ENCODE measurements at regions not wholly inside any gene's neighbourhood (a gene's known extent, or its start where the extent isn't known, plus 50 kb on each side); places are given as distances from the start of the nearest gene placed in this dataset.

DNA sequence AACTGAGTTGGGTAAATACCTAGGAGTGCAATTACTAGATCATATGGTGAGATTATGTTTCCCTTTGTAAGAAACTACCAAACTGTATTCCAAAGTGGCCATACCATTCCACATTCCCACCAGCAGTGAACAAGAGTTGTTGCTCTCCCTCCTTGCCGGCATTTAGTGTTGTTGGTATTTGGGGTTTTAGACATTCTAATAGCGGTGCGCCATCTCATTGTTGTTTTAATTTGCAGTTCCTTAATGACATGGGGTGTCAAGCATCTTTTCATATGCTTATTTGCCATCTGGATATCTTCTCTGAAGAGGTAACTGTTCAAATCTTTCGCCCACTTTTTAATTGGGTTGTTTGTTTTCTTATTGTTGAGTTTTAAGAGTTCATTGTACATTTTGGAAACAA lies 164.2 kb upstream of the LHX1 start:
- Histone ChIP-seq H3K9ac (ENCODE audit: low read depth, low read length, poor library complexity) (no peak overlapping the region), H2BK15ac (ENCODE audit: low read length) (no peak overlapping the region), H2BK12ac (ENCODE audit: low read length) (no peak overlapping the region), H3K14ac (ENCODE audit: low read length) (no peak overlapping the region), H3K36me3 (replicated peaks in 1 of 2; ENCODE audit: control insufficient read depth in 2 of 2, insufficient read depth in 2 of 2, low read length in 2 of 2) (no peaks in the 10 kb centered on the region), H2BK120ac (ENCODE audit: low read depth, low read length) (no peak overlapping the region), H2AK5ac (ENCODE audit: low read depth, low read length) (no peak overlapping the region), H4K91ac (ENCODE audit: low read depth, low read length, poor library complexity) (no peak overlapping the region), H3K4me1 (ENCODE audit: control insufficient read depth in 2 of 2, insufficient read depth in 1 of 2, low read depth in 1 of 2, low read length in 2 of 2) (peaks cover 0 to 3% of the 10 kb centered on the region in 2 donors), H3K18ac (ENCODE audit: low read length) (no peak overlapping the region), H4K8ac (ENCODE audit: low read depth, low read length) (no peak overlapping the region), H3K27me3 (ENCODE audit: control insufficient read depth in 3 of 3, insufficient read depth in 3 of 3, low read depth in 1 of 3, low read length in 3 of 3) (peaks cover 0 to 57% (median 0%) of the 10 kb centered on the region in 3 experiments), H3K27ac (replicated peaks; ENCODE audit: low read length) (no peak overlapping the region), H3K23ac (ENCODE audit: low read depth, low read length, poor library complexity) (no peak overlapping the region), H3K4ac (ENCODE audit: low read length) (no peak overlapping the region), H2BK5ac (ENCODE audit: low read length) (no peak overlapping the region), H3K4me3 (ENCODE audit: low read length in 2 of 2) (no peak overlapping the region), H3K79me1 (ENCODE audit: low read depth, low read length) (no peaks in the 10 kb centered on the region), H2AFZ (ENCODE audit: low read length) (no peak overlapping the region), H3K9me3 (replicated peaks in 1 of 2; ENCODE audit: control insufficient read depth in 2 of 2, insufficient read depth in 1 of 2, low read depth in 1 of 2, low read length in 2 of 2) (no peaks in the 10 kb centered on the region), H3K4me2 (ENCODE audit: insufficient read depth, low read length, poor library complexity, severe bottlenecking) (no peak overlapping the region)
- no CpG with 5 or more reads among the region's 4 CpGs for WGBS, 2 donors (ENCODE audit: extremely low coverage in 2 of 2, insufficient read length in 2 of 2, insufficient replicate concordance in 1 of 2)
- no peak for DNase-seq (ENCODE audit: low spot score)

- H4K91ac ChIP-seq (ENCODE audit: low read depth, low read length, poor library complexity) = no peak overlapping the region
- no peaks in the 10 kb centered on the region for H3K9me3 ChIP-seq (replicated peaks in 1 of 2; ENCODE audit: control insufficient read depth in 2 of 2, insufficient read depth in 1 of 2, low read depth in 1 of 2, low read length in 2 of 2)
- no peak overlapping the region for H3K9ac ChIP-seq (ENCODE audit: low read depth, low read length, poor library complexity)
- no peak overlapping the region for H2AK5ac ChIP-seq (ENCODE audit: low read depth, low read length)
- H3K14ac ChIP-seq (ENCODE audit: low read length) = no peak overlapping the region
- no peak overlapping the region for H3K27ac ChIP-seq (replicated peaks; ENCODE audit: low read length)
- H3K23ac ChIP-seq (ENCODE audit: low read depth, low read length, poor library complexity) = no peak overlapping the region
- H3K4me1 ChIP-seq (ENCODE audit: control insufficient read depth in 2 of 2, insufficient read depth in 1 of 2, low read depth in 1 of 2, low read length in 2 of 2) = peaks cover 0 to 11% of the 10 kb centered on the region in 2 donors
- H3K4me2 ChIP-seq (ENCODE audit: insufficient read depth, low read length, poor library complexity, severe bottlenecking) = no peak overlapping the region
- no peak overlapping the region for H3K4ac ChIP-seq (ENCODE audit: low read length)
- DNase-seq (ENCODE audit: low spot score) = peak; percentile 54
- no peak overlapping the region for H4K8ac ChIP-seq (ENCODE audit: low read depth, low read length)
- no peak overlapping the region for H2BK5ac ChIP-seq (ENCODE audit: low read length)
- H3K4me3 ChIP-seq (ENCODE audit: low read length in 2 of 2) = no peak overlapping the region
- no peak overlapping the region for H2AFZ ChIP-seq (ENCODE audit: low read length)
- H2BK12ac ChIP-seq (ENCODE audit: low read length) = no peak overlapping the region
- H3K18ac ChIP-seq (ENCODE audit: low read length) = no peak overlapping the region
- H3K27me3 ChIP-seq (ENCODE audit: control insufficient read depth in 3 of 3, insufficient read depth in 3 of 3, low read depth in 1 of 3, low read length in 3 of 3) = peaks cover 0 to 29% (median 0%) of the 10 kb centered on the region in 3 experiments
- no peak overlapping the region for H2BK120ac ChIP-seq (ENCODE audit: low read depth, low read length)
- H3K36me3 ChIP-seq (replicated peaks in 1 of 2; ENCODE audit: control insufficient read depth in 2 of 2, insufficient read depth in 2 of 2, low read length in 2 of 2) = no peaks in the 10 kb centered on the region
- H3K79me1 ChIP-seq (ENCODE audit: low read depth, low read length) = no peaks in the 10 kb centered on the region
- H2BK15ac ChIP-seq (ENCODE audit: low read length) = no peak overlapping the region
- no CpG with 5 or more reads among the region's 6 CpGs for WGBS, 2 donors (ENCODE audit: extremely low coverage in 2 of 2, insufficient read length in 2 of 2, insufficient replicate concordance in 1 of 2)
Measured at GRCh38 chr17:36777118-36777517, 160.2 kb upstream of the LHX1 start.

DNA sequence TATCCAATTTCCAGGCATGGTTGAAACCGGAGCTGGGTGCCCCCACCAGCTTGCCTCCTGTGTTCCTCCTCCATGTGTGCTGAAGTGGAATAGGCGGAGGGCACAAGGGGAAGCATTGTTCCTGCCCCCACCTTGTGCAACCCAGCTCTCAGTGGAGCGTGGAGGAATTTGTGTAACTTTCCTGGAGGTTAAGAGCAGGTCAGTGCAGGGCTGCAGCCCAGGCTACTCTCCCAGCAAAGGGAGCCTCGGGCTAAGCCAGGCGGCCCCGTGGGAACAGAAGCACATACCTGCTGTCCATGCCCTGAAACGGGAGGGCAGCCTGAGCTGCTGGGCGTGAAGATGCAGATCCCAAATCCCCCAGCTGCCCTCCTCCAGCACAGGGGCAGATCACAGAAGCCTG lies 158.8 kb upstream of the LHX1 start:
- Histone ChIP-seq H3K79me1 (ENCODE audit: low read depth, low read length) (no peaks in the 10 kb centered on the region), H3K4ac (ENCODE audit: low read length) (no peak overlapping the region), H3K4me3 (ENCODE audit: low read length in 2 of 2) (no peak overlapping the region), H3K36me3 (replicated peaks in 1 of 2; ENCODE audit: control insufficient read depth in 2 of 2, insufficient read depth in 2 of 2, low read length in 2 of 2) (no peaks in the 10 kb centered on the region), H3K9ac (ENCODE audit: low read depth, low read length, poor library complexity) (no peak overlapping the region), H3K9me3 (replicated peaks in 1 of 2; ENCODE audit: control insufficient read depth in 2 of 2, insufficient read depth in 1 of 2, low read depth in 1 of 2, low read length in 2 of 2) (no peaks in the 10 kb centered on the region), H3K27me3 (ENCODE audit: control insufficient read depth in 3 of 3, insufficient read depth in 3 of 3, low read depth in 1 of 3, low read length in 3 of 3) (peaks cover 0 to 16% (median 0%) of the 10 kb centered on the region in 3 experiments), H4K8ac (ENCODE audit: low read depth, low read length) (no peak overlapping the region), H3K4me1 (ENCODE audit: control insufficient read depth in 2 of 2, insufficient read depth in 1 of 2, low read depth in 1 of 2, low read length in 2 of 2) (peaks cover 0 to 11% of the 10 kb centered on the region in 2 donors), H2BK15ac (ENCODE audit: low read length) (no peak overlapping the region), H2AFZ (ENCODE audit: low read length) (no peak overlapping the region), H3K14ac (ENCODE audit: low read length) (no peak overlapping the region), H2AK5ac (ENCODE audit: low read depth, low read length) (no peak overlapping the region), H3K18ac (ENCODE audit: low read length) (no peak overlapping the region), H4K91ac (ENCODE audit: low read depth, low read length, poor library complexity) (peak overlapping the region; percentile 49), H3K4me2 (ENCODE audit: insufficient read depth, low read length, poor library complexity, severe bottlenecking) (no peak overlapping the region), H3K27ac (replicated peaks; ENCODE audit: low read length) (no peak overlapping the region), H2BK12ac (ENCODE audit: low read length) (no peak overlapping the region), H3K23ac (ENCODE audit: low read depth, low read length, poor library complexity) (no peak overlapping the region), H2BK120ac (ENCODE audit: low read depth, low read length) (no peak overlapping the region), H2BK5ac (ENCODE audit: low read length) (no peak overlapping the region)
- no peak for DNase-seq (ENCODE audit: low spot score)
- WGBS, 2 donors (ENCODE audit: extremely low coverage in 2 of 2, insufficient read length in 2 of 2, insufficient replicate concordance in 1 of 2) = no CpG with 5 or more reads among the region's 8 CpGs

GRCh38 chr17:36779550-36779949 lies 157.7 kb upstream of the LHX1 start:
- no peak for DNase-seq (ENCODE audit: low spot score)
- H2BK15ac ChIP-seq (ENCODE audit: low read length) = no peak overlapping the region
- peaks cover under 1 to 11% of the 10 kb centered on the region in 2 donors for H3K4me1 ChIP-seq (ENCODE audit: control insufficient read depth in 2 of 2, insufficient read depth in 1 of 2, low read depth in 1 of 2, low read length in 2 of 2)
- H3K4me3 ChIP-seq (ENCODE audit: low read length in 2 of 2) = no peak overlapping the region
- no peak overlapping the region for H3K9ac ChIP-seq (ENCODE audit: low read depth, low read length, poor library complexity)
- no peaks in the 10 kb centered on the region for H3K36me3 ChIP-seq (replicated peaks in 1 of 2; ENCODE audit: control insufficient read depth in 2 of 2, insufficient read depth in 2 of 2, low read length in 2 of 2)
- H2AK5ac ChIP-seq (ENCODE audit: low read depth, low read length) = no peak overlapping the region
- H3K4me2 ChIP-seq (ENCODE audit: insufficient read depth, low read length, poor library complexity, severe bottlenecking) = no peak overlapping the region
- H4K8ac ChIP-seq (ENCODE audit: low read depth, low read length) = no peak overlapping the region
- no peaks in the 10 kb centered on the region for H3K9me3 ChIP-seq (replicated peaks in 1 of 2; ENCODE audit: control insufficient read depth in 2 of 2, insufficient read depth in 1 of 2, low read depth in 1 of 2, low read length in 2 of 2)
- H4K91ac ChIP-seq (ENCODE audit: low read depth, low read length, poor library complexity) = no peak overlapping the region
- H3K4ac ChIP-seq (ENCODE audit: low read length) = no peak overlapping the region
- H3K14ac ChIP-seq (ENCODE audit: low read length) = no peak overlapping the region
- no peak overlapping the region for H2BK12ac ChIP-seq (ENCODE audit: low read length)
- WGBS, 2 donors (ENCODE audit: extremely low coverage in 2 of 2, insufficient read length in 2 of 2, insufficient replicate concordance in 1 of 2) = no CpG with 5 or more reads among the region's 2 CpGs
- H3K79me1 ChIP-seq (ENCODE audit: low read depth, low read length) = no peaks in the 10 kb centered on the region
- no peak overlapping the region for H3K18ac ChIP-seq (ENCODE audit: low read length)
- H3K27ac ChIP-seq (replicated peaks; ENCODE audit: low read length) = no peak overlapping the region
- H2BK120ac ChIP-seq (ENCODE audit: low read depth, low read length) = no peak overlapping the region
- no peak overlapping the region for H3K23ac ChIP-seq (ENCODE audit: low read depth, low read length, poor library complexity)
- no peak overlapping the region for H2BK5ac ChIP-seq (ENCODE audit: low read length)
- H3K27me3 ChIP-seq (ENCODE audit: control insufficient read depth in 3 of 3, insufficient read depth in 3 of 3, low read depth in 1 of 3, low read length in 3 of 3) = peaks cover 0 to 11% (median 0%) of the 10 kb centered on the region in 3 experiments
- no peak overlapping the region for H2AFZ ChIP-seq (ENCODE audit: low read length)

All from neuronal stem cell (in vitro differentiated cells).